Kidney glomerular epithelial cell (primary cell): ENCODE measurements at regions not wholly inside any gene's neighbourhood (a gene's known extent, or its start where the extent isn't known, plus 50 kb on each side); places are given as distances from the start of the nearest gene placed in this dataset.

Source experiments
- DNase-seq: peaks from one replicate; lab custom pipeline; 2025; lab: John Stamatoyannopoulos, UW

GRCh38 chr3:180829409-180830405 is 82.8 kb upstream of the FXR1 start:
- no peak for DNase-seq

- no peak for DNase-seq
Measured at GRCh38 chr3:180835501-180835900, 77.0 kb upstream of the FXR1 start.

GRCh38 chr3:180836766-180837165 is 75.7 kb upstream of the FXR1 start:
- DNase-seq: no peak

- no peak for DNase-seq
Measured at GRCh38 chr3:180854887-180855286, 57.6 kb upstream of the FXR1 start.

GRCh38 chr3:180855364-180855763 is 57.1 kb upstream of the FXR1 start:
- no peak for DNase-seq

GRCh38 chr3:180855956-180856355 is 56.5 kb upstream of the FXR1 start:
- no peak for DNase-seq

GRCh38 chr3:180860180-180860858 is 52.2 kb upstream of the FXR1 start:
- no peak for DNase-seq
